ENCODE measurements at regions not wholly inside any gene's neighbourhood (a gene's known extent, or its start where the extent isn't known, plus 50 kb on each side); places are given as distances from the start of the nearest gene placed in this dataset.

DNA sequence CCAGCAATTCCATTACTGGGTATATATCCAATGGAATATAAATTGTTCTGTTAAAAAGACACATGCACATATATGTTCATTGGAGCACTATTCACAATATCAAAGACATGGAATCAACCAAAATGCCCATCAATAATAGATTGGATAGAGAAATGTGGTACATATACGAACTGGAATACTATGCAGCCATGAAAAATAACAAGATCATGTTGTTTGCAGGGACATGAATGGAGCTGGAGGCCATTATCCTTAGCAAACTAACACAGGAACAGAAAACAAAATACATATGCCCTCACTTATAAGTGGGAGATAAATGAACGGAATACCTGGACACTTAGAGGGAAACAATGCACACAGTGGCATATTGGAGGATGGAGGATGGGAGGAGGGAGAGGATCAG lies 355.8 kb downstream of the CCDC85A start:
- Histone ChIP-seq H2BK5ac (ENCODE audit: low read depth, low read length) (no peak overlapping the region), H3K27ac (ENCODE audit: low read depth, low read length) (no peak overlapping the region), H3K36me3 (ENCODE audit: control insufficient read depth in 2 of 4, insufficient read depth in 4 of 4, low read length in 3 of 4) (no peaks in the 10 kb centered on the region), H3K9ac (replicated peaks in 1 of 4; ENCODE audit: extremely low read depth in 1 of 4, low read depth in 3 of 4, low read length in 3 of 4) (no peak overlapping the region), H3K4me3 (ENCODE audit: extremely low read depth in 1 of 4, insufficient read depth in 2 of 4, low read depth in 3 of 4, low read length in 4 of 4) (no peak overlapping the region), H3K23me2 (ENCODE audit: low read depth, low read length) (no peaks in the 10 kb centered on the region), H4K91ac (replicated peaks; ENCODE audit: insufficient read length, low read length) (no peak overlapping the region), H3K27me3 (replicated peaks in 1 of 4; ENCODE audit: control insufficient read depth in 3 of 4, extremely low read depth in 1 of 4, insufficient read depth in 3 of 4, low read length in 3 of 4) (peaks cover 0 to 2% (median 0%) of the 10 kb centered on the region in 4 experiments; a peak in 1 of 7 replicates), H3K9me3 (ENCODE audit: insufficient read depth in 2 of 2, low read depth in 1 of 2, low read length in 1 of 2) (0 out of 4 replicates have a peak, but pooled peaks cover 0 to 3% of the 10 kb centered on the region in 2 experiments), H4K8ac (ENCODE audit: extremely low read depth, insufficient read depth, low read length) (no peak overlapping the region), H2AFZ (ENCODE audit: low read length) (no peak overlapping the region), H4K5ac (ENCODE audit: insufficient read length, low read depth, low read length) (no peak overlapping the region), H4K20me1 (replicated peaks in 1 of 2; ENCODE audit: control insufficient read depth in 1 of 2, insufficient read depth in 2 of 2, low read length in 2 of 2) (no peaks in the 10 kb centered on the region), H3K23ac (ENCODE audit: insufficient read length) (no peak overlapping the region), H3K18ac (ENCODE audit: extremely low read depth, low read length) (no peak overlapping the region), H2BK20ac (ENCODE audit: low read length) (no peak overlapping the region), H3K4me1 (replicated peaks in 1 of 4; ENCODE audit: control insufficient read depth in 3 of 4, insufficient read depth in 4 of 4, low read length in 3 of 4) (no peaks in the 10 kb centered on the region), H3K56ac (replicated peaks; ENCODE audit: insufficient read length, low read depth, low read length) (no peak overlapping the region), H3K14ac (ENCODE audit: insufficient read length) (no peak overlapping the region), H2AK5ac (ENCODE audit: low read depth, low read length) (no peak overlapping the region), H3K79me1 (ENCODE audit: low read depth, low read length) (no peaks in the 10 kb centered on the region), H2BK12ac (ENCODE audit: low read depth, low read length) (no peak overlapping the region), H2BK15ac (ENCODE audit: low read length) (no peak overlapping the region), H2BK120ac (replicated peaks; ENCODE audit: low read depth, low read length) (no peak overlapping the region), H3K79me2 (ENCODE audit: control insufficient read depth in 1 of 2, insufficient read depth in 2 of 2, low read length in 2 of 2) (no peaks in the 10 kb centered on the region), H3K4ac (replicated peaks; ENCODE audit: insufficient read length, low read depth, low read length) (no peak overlapping the region), H3K4me2 (ENCODE audit: insufficient read depth in 1 of 2, low read depth in 2 of 2, low read length in 2 of 2) (no peak overlapping the region)
- CTCF ChIA-PET (ENCODE audit: partially characterized antibody) = interaction anchor here (1.3 kb wide), 1 partner anchor 9 kb away, joined by 3 read pairs; no protein-coding TSS in a partner anchor
- FAIRE-seq = no peak
- TF ChIP-seq CTBP2 (IDR thresholded peaks at IDR 0.05; ENCODE audit: borderline replicate concordance, insufficient read depth, insufficient read length, low read length) (no peak), CHD1 (IDR thresholded peaks at IDR 0.05; ENCODE audit: low read depth, low read length) (no peak), KDM1A (IDR thresholded peaks at IDR 0.05; ENCODE audit: borderline replicate concordance, low read length) (no peak), BACH1 (IDR thresholded peaks at IDR 0.05; ENCODE audit: low read length) (no peak), SAP30 (IDR thresholded peaks at IDR 0.05; ENCODE audit: insufficient read depth, insufficient replicate concordance, low read length) (no peak), CEBPB (IDR thresholded peaks at IDR 0.05; ENCODE audit: low read depth, low read length) (no peak), JUN (IDR thresholded peaks at IDR 0.05; ENCODE audit: low read depth, low read length) (no peak), CBX8 (IDR thresholded peaks at IDR 0.05; ENCODE audit: borderline replicate concordance, low read depth, low read length) (no peak)
- WGBS, 2 experiments (ENCODE audit: extremely low coverage in 1 of 2, insufficient coverage in 1 of 2, insufficient read length in 1 of 2, insufficient replicate concordance in 2 of 2, low coverage in 1 of 2, low lambda C conversion rate in 2 of 2, missing lambda C conversion rate in 1 of 2) = 86% methylated on average over 2 of the region's 2 CpGs; no CpG with 5 or more reads in 1 of the 2 experiments
- DNase-seq (ENCODE audit: low read depth in 1 of 2, low spot score in 2 of 2) = no peak
- POLR2A ChIA-PET (ENCODE audit: partially characterized antibody) = no interaction called here

Data from H1 (cell line).